Right renal cortex interstitium (tissue), 3 donors: ENCODE measurements at regions not wholly inside any gene's neighbourhood (a gene's known extent, or its start where the extent isn't known, plus 50 kb on each side); places are given as distances from the start of the nearest gene placed in this dataset.

ENCODE experiments used
- DNase-seq, 3 donors: peaks; one replicate each; pipeline ENCODE4 v3.0.0-alpha.2; 2013; ENCODE audit warnings: low read depth in 3 of 3, low spot score in 2 of 3

- DNase-seq = no peak
These were observed 712.5 kb upstream of the LRATD1 start for GRCh38 chr2:13919981-13920382.

- DNase-seq = no peak
These were observed 711.3 kb upstream of the LRATD1 start for GRCh38 chr2:13921245-13921644.

- DNase-seq = no peak
These were observed 708.7 kb upstream of the LRATD1 start for GRCh38 chr2:13923823-13924222.

GRCh38 chr2:13942111-13942510, 690.4 kb upstream of the LRATD1 start:
- DNase-seq = no peak

GRCh38 chr2:13950761-13951160, 681.8 kb upstream of the LRATD1 start:
- no peak for DNase-seq

- DNase-seq = no peak
These were observed 663.7 kb upstream of the LRATD1 start for GRCh38 chr2:13968811-13969210.

- DNase-seq = no peak
These were observed 646.3 kb upstream of the LRATD1 start for GRCh38 chr2:13986119-13986720.

GRCh38 chr2:13996527-13996926, 636.0 kb upstream of the LRATD1 start:
- no peak for DNase-seq

- DNase-seq = no peak
These were observed 621.3 kb upstream of the LRATD1 start for GRCh38 chr2:14011190-14011589.

- DNase-seq = no peak
These were observed 617.3 kb upstream of the LRATD1 start for GRCh38 chr2:14015113-14015630.

- DNase-seq = no peak
These were observed 616.1 kb upstream of the LRATD1 start for GRCh38 chr2:14016289-14016955.

- DNase-seq = no peak
These were observed 613.9 kb upstream of the LRATD1 start for GRCh38 chr2:14018620-14019019.

GRCh38 chr2:14023558-14023957, 609.0 kb upstream of the LRATD1 start:
- no peak for DNase-seq

GRCh38 chr2:14039134-14039533, 593.4 kb upstream of the LRATD1 start:
- DNase-seq = no peak

- no peak for DNase-seq
These were observed 585.0 kb upstream of the LRATD1 start for GRCh38 chr2:14047491-14047890.

GRCh38 chr2:14051401-14051800, 581.1 kb upstream of the LRATD1 start:
- no peak for DNase-seq

GRCh38 chr2:14053105-14053504, 579.4 kb upstream of the LRATD1 start:
- no peak for DNase-seq

- no peak for DNase-seq
These were observed 568.2 kb upstream of the LRATD1 start for GRCh38 chr2:14064346-14064745.

- no peak for DNase-seq
These were observed 560.2 kb upstream of the LRATD1 start for GRCh38 chr2:14072338-14072737.

- DNase-seq = no peak
These were observed 557.8 kb upstream of the LRATD1 start for GRCh38 chr2:14074691-14075090.

GRCh38 chr2:14079576-14079975, 552.9 kb upstream of the LRATD1 start:
- DNase-seq = no peak

- DNase-seq = no peak
These were observed 551.0 kb upstream of the LRATD1 start for GRCh38 chr2:14081521-14081920.

- no peak for DNase-seq
These were observed 549.9 kb upstream of the LRATD1 start for GRCh38 chr2:14082640-14083039.
